Nephron progenitor cell (in vitro differentiated cells): ENCODE measurements at regions not wholly inside any gene's neighbourhood (a gene's known extent, or its start where the extent isn't known, plus 50 kb on each side); places are given as distances from the start of the nearest gene placed in this dataset.
A peak's percentile ranks its signal among the peaks of the same experiment; 100 is the strongest.

Experiments used
- DNase-seq: peaks from one replicate; pipeline ENCODE4 v3.0.0; 2021
- H3K27ac Mint-ChIP-seq: 2 replicates; pipeline ENCODE4 v1.8.0; 2021; ENCODE audit warnings: mild to moderate bottlenecking, moderate library complexity, mixed read lengths
- H3K27me3 Mint-ChIP-seq: 2 replicates; pipeline ENCODE4 v1.8.0; 2021; ENCODE audit warnings: mild to moderate bottlenecking, low read depth, mixed read lengths; ENCODE audit not compliant: poor library complexity
- H3K36me3 Mint-ChIP-seq: 2 replicates; pipeline ENCODE4 v1.8.0; 2021; ENCODE audit warnings: low read depth, mixed read lengths
- H3K4me1 Mint-ChIP-seq: 2 replicates; pipeline ENCODE4 v1.8.0; 2021; ENCODE audit warnings: mixed read lengths
- H3K4me3 Mint-ChIP-seq: 2 replicates; pipeline ENCODE4 v1.8.0; 2021; ENCODE audit warnings: mild to moderate bottlenecking, moderate library complexity, mixed read lengths
- H3K9me3 Mint-ChIP-seq: 2 replicates; pipeline ENCODE4 v1.8.0; 2021; ENCODE audit warnings: mild to moderate bottlenecking, moderate library complexity, mixed read lengths
- TF ChIP-seq, protein P1 (sequence below): fragments of 200-600 bp; sonication (generic); IDR thresholded peaks from 2 replicates; pipeline ENCODE4 v1.5.0; 2021; ENCODE audit warnings: antibody characterized with exemption

DNA sequence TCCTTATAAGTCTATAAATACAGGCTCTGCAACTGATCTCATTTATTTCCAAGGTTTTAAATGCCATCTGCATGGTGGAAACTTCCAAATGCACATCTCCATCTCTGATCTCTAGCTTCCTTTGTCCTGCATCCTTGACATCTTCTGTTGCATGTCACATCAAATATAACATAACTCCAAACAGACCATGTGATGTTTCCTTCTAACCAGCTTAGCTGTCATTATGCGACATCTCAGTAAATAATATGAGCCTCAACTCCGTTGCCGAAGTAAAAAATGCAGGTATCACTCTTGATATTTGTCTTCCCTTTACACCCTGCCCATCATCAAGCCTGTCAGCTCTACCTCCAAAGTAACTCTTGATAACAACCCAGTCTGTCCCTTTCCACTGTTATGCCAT, 506.4 kb upstream of the C9orf72 start:
- H3K27me3 Mint-ChIP-seq = peaks cover 3% of the 10 kb centered on the region
- H3K27ac Mint-ChIP-seq = no peak overlapping the region
- H3K4me1 Mint-ChIP-seq = peaks cover 6% of the 10 kb centered on the region
- DNase-seq = no peak
- no peaks in the 10 kb centered on the region for H3K9me3 Mint-ChIP-seq
- TF ChIP-seq, protein P1, sequence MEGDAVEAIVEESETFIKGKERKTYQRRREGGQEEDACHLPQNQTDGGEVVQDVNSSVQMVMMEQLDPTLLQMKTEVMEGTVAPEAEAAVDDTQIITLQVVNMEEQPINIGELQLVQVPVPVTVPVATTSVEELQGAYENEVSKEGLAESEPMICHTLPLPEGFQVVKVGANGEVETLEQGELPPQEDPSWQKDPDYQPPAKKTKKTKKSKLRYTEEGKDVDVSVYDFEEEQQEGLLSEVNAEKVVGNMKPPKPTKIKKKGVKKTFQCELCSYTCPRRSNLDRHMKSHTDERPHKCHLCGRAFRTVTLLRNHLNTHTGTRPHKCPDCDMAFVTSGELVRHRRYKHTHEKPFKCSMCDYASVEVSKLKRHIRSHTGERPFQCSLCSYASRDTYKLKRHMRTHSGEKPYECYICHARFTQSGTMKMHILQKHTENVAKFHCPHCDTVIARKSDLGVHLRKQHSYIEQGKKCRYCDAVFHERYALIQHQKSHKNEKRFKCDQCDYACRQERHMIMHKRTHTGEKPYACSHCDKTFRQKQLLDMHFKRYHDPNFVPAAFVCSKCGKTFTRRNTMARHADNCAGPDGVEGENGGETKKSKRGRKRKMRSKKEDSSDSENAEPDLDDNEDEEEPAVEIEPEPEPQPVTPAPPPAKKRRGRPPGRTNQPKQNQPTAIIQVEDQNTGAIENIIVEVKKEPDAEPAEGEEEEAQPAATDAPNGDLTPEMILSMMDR = no peak
- no peaks in the 10 kb centered on the region for H3K36me3 Mint-ChIP-seq
- no peak overlapping the region for H3K4me3 Mint-ChIP-seq

DNA sequence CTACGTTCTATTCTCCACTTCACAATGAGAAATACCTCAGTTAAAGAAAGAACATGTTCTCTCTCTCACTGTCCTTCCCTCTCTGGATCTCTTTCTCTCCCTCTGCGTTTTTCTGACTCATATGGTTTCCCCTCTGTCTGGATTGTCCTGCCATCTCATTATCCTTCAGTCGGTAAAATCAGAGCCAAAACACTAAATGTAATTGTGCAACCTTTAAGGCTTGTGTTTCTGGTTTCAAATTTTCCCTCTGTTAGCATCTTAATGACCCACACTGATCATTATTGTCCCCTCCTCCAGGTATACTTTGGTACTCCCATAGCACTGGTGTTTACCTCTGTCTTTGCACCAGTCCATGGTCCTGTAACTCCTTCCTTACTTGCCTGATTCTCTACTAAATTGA, 509.4 kb upstream of the C9orf72 start:
- peaks cover 3% of the 10 kb centered on the region for H3K27me3 Mint-ChIP-seq
- TF ChIP-seq, protein P1 = no peak
- no peaks in the 10 kb centered on the region for H3K36me3 Mint-ChIP-seq
- H3K4me3 Mint-ChIP-seq = no peak overlapping the region
- H3K4me1 Mint-ChIP-seq = peaks cover 6% of the 10 kb centered on the region
- no peak for DNase-seq
- no peaks in the 10 kb centered on the region for H3K9me3 Mint-ChIP-seq
- H3K27ac Mint-ChIP-seq = peak overlapping the region; percentile 8

DNA sequence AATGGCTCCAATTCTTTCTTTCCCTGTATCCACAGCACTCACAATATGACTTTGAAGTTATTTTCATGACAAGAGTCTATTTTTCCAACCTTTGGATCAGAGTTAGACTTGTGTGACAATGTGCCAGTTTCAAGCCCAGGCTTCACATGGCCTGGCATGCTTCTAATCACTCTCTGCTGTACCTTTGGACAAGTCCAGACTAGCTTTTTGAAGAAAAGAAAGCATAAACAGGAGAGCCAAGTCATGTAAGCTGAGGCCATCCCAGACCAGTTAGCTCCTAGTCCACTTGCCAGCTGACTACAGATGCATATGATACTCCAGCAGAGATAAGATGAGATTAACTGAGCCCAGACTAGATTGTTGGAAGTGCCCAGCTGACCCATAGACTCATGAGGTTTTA, 513.6 kb upstream of the C9orf72 start:
- no peak overlapping the region for H3K4me3 Mint-ChIP-seq
- H3K36me3 Mint-ChIP-seq = no peaks in the 10 kb centered on the region
- H3K27ac Mint-ChIP-seq = no peak overlapping the region
- no peak for DNase-seq
- TF ChIP-seq, protein P1 = no peak
- no peaks in the 10 kb centered on the region for H3K9me3 Mint-ChIP-seq
- no peaks in the 10 kb centered on the region for H3K27me3 Mint-ChIP-seq
- peaks cover 6% of the 10 kb centered on the region for H3K4me1 Mint-ChIP-seq

DNA sequence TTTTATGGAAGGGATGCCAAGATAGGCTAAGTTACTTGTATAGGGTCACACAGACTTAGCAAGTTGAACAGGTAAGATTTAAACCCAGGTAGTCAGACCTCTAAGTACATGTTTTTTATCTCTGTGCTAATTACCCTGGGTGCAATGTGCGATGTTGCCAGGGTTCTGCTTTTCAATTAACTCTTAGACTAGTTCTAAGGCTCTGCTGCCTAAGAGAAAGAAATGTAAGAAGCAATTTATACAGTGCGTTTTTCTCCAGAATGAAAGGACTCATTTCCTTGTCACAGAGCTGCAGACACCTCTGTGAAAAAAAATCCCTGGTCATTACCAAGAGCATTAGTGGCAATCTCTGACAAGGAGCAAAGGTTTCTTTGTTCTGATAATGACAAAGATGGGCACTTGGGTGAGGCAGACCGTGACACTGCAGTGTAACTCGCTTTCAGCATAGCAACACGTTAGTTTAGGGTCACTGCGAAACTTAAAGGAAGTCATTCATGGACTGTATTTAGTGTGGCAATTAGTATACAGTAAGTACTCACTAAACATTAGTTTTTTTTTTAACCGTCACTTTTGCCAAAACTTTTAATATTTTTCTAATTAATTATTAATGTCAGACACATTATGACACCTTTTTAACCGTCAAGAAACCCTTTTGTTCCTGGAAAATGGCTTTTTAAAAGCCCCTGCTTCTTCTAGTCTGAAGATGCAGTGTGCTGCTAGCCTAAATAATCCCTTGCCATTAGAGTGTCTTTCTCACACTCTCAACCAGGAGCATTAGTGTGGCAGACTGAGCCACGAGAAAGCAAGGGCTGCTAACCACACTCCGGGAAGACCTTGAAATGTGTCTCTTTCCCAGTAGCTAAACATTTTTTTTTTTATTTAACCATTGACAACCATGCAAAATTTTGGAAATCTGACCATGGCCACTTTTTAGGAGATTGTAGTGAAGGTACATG, 520.0 kb upstream of the C9orf72 start:
- Mint-ChIP-seq H3K36me3 (no peaks in the 10 kb centered on the region), H3K27me3 (no peaks in the 10 kb centered on the region), H3K9me3 (peaks cover 3% of the 10 kb centered on the region), H3K4me1 (no peaks in the 10 kb centered on the region), H3K27ac (no peak overlapping the region), H3K4me3 (no peak overlapping the region)
- TF ChIP-seq, protein P1 = no peak
- DNase-seq = no peak

DNA sequence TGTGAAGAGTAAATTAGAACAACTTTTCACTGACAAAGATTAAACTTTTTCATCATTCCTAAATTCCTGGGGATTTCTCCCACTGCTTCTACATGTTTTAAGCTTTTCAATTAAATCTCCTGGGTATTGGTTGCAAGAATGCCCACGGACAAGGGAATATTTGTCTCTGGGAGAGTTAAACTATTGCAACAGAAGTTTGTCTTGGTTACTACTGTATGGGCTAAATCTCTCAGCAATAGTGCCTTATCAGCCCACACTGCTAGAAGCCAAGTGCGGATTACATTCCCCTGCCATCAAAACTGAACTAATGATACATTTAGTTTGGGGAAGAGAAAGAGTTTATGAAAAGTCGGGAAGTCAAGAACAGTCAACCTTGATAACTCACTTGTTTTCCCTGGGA, 528.2 kb upstream of the C9orf72 start:
- Mint-ChIP-seq H3K36me3 (peaks cover 7% of the 10 kb centered on the region), H3K27me3 (no peaks in the 10 kb centered on the region), H3K4me3 (no peak overlapping the region), H3K4me1 (no peaks in the 10 kb centered on the region), H3K27ac (no peak overlapping the region), H3K9me3 (peaks cover 15% of the 10 kb centered on the region)
- no peak for DNase-seq
- TF ChIP-seq, protein P1 = no peak

DNA sequence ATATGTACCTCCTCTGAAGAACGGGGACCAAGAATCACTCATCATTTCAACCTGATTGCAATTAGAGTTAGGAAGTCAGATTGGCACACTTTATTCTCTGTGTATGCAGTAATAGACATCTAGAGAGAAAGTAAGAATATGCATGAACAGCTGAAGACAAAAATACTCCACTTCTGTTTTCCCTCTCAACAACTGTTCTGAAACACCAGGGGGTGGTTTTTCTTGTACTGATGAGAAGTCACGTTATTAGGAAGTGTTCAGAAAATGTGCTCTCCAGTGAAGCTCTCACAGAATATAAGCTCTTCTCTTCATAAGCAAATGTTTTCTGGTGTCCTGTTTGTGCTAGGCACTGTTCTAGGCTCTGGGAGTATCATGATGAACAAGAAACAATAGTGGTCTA, 531.7 kb upstream of the C9orf72 start:
- Mint-ChIP-seq H3K4me3 (no peak overlapping the region), H3K36me3 (peaks cover 14% of the 10 kb centered on the region), H3K27me3 (no peaks in the 10 kb centered on the region), H3K9me3 (peaks cover 32% of the 10 kb centered on the region), H3K27ac (no peak overlapping the region), H3K4me1 (peaks cover 10% of the 10 kb centered on the region)
- TF ChIP-seq, protein P1 = no peak
- no peak for DNase-seq
